KG1 (cell line): ENCODE measurements at regions not wholly inside any gene's neighbourhood (a gene's known extent, or its start where the extent isn't known, plus 50 kb on each side); places are given as distances from the start of the nearest gene placed in this dataset.
A peak's percentile ranks its signal among the peaks of the same experiment; 100 is the strongest.
"Not testable (repeated sequence)": the region's sequence is repeated elsewhere in the genome, so short reads cannot be mapped to it uniquely, and the experiment has no call there.

Experiments
- DNase-seq: peaks from one replicate; lab custom pipeline; 2025; lab: John Stamatoyannopoulos, UW

- DNase-seq, result no peak
These were observed 87.1 kb upstream of the KCNA1 start for GRCh38 chr12:4822572-4822971.

- DNase-seq, result no peak
These were observed 85.3 kb upstream of the KCNA1 start for GRCh38 chr12:4824380-4824779.

- no peak for DNase-seq
These were observed 84.5 kb upstream of the KCNA1 start for GRCh38 chr12:4825011-4825858.

- no peak for DNase-seq
These were observed 82.8 kb upstream of the KCNA1 start for GRCh38 chr12:4826909-4827308.

- DNase-seq, result no peak
These were observed 81.5 kb upstream of the KCNA1 start for GRCh38 chr12:4828176-4828575.

GRCh38 chr12:4829161-4829792, 80.4 kb upstream of the KCNA1 start:
- DNase-seq, result no peak

GRCh38 chr12:4829793-4830162, 79.9 kb upstream of the KCNA1 start:
- DNase-seq, result no peak

- DNase-seq, result no peak
These were observed 79.0 kb upstream of the KCNA1 start for GRCh38 chr12:4830556-4831210.

- DNase-seq, result no peak
These were observed 76.7 kb upstream of the KCNA1 start for GRCh38 chr12:4833053-4833452.

GRCh38 chr12:4833524-4833923, 76.2 kb upstream of the KCNA1 start:
- DNase-seq, result no peak

- not testable (repeated sequence) for DNase-seq
These were observed 67.3 kb upstream of the KCNA1 start for GRCh38 chr12:4842401-4842800.

GRCh38 chr12:4843907-4844306, 65.8 kb upstream of the KCNA1 start:
- DNase-seq, result no peak

GRCh38 chr12:4847713-4848112, 62.0 kb upstream of the KCNA1 start:
- DNase-seq, result no peak

- DNase-seq, result no peak
These were observed 60.6 kb upstream of the KCNA1 start for GRCh38 chr12:4849115-4849541.

GRCh38 chr12:4849795-4850345, 59.8 kb upstream of the KCNA1 start:
- DNase-seq, result no peak

- no peak for DNase-seq
These were observed 58.8 kb upstream of the KCNA1 start for GRCh38 chr12:4850857-4851380.

- DNase-seq, result no peak
These were observed 57.4 kb upstream of the KCNA1 start for GRCh38 chr12:4852308-4852707.

- no peak for DNase-seq
These were observed 56.8 kb upstream of the KCNA1 start for GRCh38 chr12:4852911-4853310.

GRCh38 chr12:4855121-4855924, 54.4 kb upstream of the KCNA1 start:
- peak; percentile 55 for DNase-seq

GRCh38 chr12:4856596-4856995, 53.1 kb upstream of the KCNA1 start:
- DNase-seq, result no peak

GRCh38 chr12:4857472-4858291, 52.0 kb upstream of the KCNA1 start:
- DNase-seq, result peak; percentile 52
